ENCODE measurements at regions not wholly inside any gene's neighbourhood (a gene's known extent, or its start where the extent isn't known, plus 50 kb on each side); places are given as distances from the start of the nearest gene placed in this dataset.
A peak's percentile ranks its signal among the peaks of the same experiment; 100 is the strongest.

DNA sequence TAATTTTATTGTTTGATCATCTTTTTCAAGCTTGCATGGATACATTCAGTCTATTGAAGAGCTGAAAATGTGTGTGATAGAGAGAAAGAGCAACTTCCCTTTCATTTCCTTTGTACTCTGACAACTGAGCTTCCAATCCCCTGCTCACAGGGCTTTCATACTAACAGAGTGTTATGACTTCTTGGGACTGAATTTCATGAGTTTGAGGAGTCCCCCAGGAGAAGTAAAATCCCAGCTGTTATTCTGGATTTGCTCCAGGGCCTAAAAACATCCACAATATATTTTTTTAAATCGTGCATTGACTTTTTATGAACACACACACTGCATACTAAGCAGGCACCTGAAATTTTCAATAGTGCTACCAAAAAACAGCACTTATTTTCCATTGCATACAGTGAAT is 195.8 kb upstream of the CAND1 start:
- no peak for TF ChIP-seq ZFX (IDR thresholded peaks at IDR 0.05)
- TF ChIP-seq, protein P1, sequence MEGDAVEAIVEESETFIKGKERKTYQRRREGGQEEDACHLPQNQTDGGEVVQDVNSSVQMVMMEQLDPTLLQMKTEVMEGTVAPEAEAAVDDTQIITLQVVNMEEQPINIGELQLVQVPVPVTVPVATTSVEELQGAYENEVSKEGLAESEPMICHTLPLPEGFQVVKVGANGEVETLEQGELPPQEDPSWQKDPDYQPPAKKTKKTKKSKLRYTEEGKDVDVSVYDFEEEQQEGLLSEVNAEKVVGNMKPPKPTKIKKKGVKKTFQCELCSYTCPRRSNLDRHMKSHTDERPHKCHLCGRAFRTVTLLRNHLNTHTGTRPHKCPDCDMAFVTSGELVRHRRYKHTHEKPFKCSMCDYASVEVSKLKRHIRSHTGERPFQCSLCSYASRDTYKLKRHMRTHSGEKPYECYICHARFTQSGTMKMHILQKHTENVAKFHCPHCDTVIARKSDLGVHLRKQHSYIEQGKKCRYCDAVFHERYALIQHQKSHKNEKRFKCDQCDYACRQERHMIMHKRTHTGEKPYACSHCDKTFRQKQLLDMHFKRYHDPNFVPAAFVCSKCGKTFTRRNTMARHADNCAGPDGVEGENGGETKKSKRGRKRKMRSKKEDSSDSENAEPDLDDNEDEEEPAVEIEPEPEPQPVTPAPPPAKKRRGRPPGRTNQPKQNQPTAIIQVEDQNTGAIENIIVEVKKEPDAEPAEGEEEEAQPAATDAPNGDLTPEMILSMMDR (conservative IDR thresholded peaks at IDR 0.05): no peak
- H3K27ac ChIP-seq: no peak overlapping the region

DNA sequence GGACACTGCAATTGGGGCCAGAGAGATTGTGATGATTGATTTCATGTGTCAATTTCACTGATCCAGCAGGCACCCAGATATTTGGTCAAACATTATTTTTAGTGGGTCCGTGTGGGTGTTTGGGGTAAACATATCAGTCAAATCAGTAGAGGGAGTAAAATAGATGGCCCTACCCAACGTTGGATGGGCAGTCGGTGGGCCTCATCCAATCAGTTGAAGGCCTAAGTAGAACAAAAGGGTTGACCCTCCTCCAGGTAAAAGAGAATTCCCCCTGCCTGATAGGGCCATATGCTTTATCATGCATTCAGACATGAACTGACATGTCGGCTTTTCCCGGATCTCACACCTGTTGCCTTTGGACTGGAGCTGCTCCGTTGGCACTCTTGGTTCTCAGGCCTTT is 195.1 kb upstream of the CAND1 start:
- TF ChIP-seq, protein P1 (conservative IDR thresholded peaks at IDR 0.05): no peak
- TF ChIP-seq ZFX (IDR thresholded peaks at IDR 0.05): 0 out of 2 replicates have a peak, but pooled peaks have one; percentile 13

DNA sequence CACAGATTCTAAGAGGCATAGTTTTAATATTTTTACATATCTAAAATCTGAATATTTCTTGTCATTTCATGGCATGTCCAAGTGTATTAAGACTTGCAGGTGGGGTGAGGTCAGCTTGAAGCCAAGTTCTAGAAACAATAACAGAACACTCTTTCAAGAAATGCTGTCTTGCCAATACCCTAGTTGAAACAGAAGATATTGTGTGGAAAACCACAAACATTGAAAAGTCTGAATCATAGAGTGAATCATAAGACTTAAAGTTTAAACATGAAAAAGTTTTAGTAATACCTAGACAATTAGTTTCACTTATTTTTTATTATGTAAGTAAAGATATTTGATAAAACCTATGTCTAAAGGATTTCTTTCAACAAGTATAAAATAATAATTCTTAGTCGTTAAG is 191.5 kb upstream of the CAND1 start:
- TF ChIP-seq, protein P1 (conservative IDR thresholded peaks at IDR 0.05): no peak
- no peak for TF ChIP-seq ZFX (IDR thresholded peaks at IDR 0.05)
- no peak overlapping the region for H3K27ac ChIP-seq

More for the DNA sequence above, 195.1 kb upstream of the CAND1 start:
- H3K27ac ChIP-seq: no peak overlapping the region

DNA sequence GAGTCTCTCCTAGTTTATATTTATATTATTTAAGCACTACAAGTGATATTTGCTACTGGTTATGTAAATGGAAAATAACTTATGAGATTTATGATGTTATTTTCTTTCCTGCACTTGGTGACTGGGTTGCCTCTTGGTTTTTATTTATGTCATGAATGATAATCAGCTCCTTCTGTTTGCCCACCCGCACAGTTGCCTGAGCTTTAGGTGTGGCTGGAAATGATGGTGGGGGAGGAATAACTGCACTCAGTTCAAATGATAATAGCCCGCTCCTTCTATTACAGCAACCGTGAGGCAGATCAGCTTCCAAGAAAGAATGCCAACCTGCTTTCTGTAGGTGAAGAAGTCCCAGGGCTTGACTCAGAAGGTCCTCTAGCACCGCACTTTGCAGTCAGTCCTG is 190.2 kb upstream of the CAND1 start:
- no peak overlapping the region for H3K27ac ChIP-seq
- TF ChIP-seq ZFX (IDR thresholded peaks at IDR 0.05): no peak
- TF ChIP-seq, protein P1 (conservative IDR thresholded peaks at IDR 0.05): no peak

DNA sequence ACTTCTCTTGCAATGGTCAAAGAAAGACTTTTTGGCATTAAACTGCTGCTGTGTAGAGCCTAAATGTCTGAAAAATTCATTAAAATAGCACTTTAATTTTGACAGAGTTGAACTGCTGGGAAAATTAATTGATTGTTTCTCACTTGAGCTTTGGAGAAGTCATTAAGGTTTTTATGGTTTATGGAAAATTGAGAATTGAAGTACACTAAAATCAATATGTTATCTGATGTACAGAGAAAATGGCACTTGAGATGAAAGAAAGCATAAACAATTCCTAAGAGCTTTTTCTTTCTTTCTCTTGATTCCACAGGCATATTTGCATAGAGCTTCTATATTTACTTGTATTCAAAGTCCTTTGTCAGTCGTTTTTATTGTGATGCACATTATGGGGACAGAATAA is 188.5 kb upstream of the CAND1 start:
- no peak overlapping the region for H3K27ac ChIP-seq
- TF ChIP-seq, protein P1 (conservative IDR thresholded peaks at IDR 0.05): no peak
- TF ChIP-seq ZFX (IDR thresholded peaks at IDR 0.05): no peak

DNA sequence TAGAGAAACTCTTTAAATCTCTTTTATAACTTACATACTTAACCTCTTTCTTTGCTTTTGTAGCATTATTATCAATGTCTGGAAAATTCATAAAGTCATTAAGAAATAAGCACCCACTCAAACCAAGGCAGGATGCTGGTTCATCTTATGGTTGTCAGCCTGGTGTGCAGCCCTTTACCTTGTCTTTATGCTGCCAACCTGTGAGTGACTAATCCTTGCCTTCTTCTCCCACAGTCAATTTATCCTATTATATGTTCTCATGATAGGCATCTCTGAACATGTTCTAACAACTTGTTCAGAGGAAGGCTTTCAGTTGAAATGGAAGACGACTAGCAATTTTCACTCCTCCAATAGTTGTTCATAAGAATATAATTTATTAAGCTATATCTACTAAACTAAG is 186.9 kb upstream of the CAND1 start:
- no peak overlapping the region for H3K27ac ChIP-seq
- TF ChIP-seq ZFX (IDR thresholded peaks at IDR 0.05): no peak
- TF ChIP-seq, protein P1 (conservative IDR thresholded peaks at IDR 0.05): no peak

DNA sequence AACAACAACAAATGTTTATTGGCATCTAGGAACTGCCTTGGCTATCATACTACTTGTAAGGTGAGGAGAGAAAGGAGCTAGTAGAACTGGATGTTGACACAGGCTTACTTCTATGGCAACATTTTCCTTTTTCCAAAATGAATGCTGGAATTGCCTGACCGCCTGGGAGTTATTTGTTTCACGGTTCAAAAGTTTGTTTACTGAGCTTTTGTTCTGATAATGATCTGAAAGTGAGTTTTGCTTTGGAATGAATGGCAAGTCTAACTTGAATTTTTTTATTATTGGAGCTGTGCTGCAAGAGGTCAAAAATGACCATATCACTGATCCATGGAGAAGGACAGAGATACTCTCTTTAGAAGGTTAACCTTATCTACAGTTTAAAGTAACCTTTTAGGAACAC is 183.5 kb upstream of the CAND1 start:
- TF ChIP-seq, protein P1 (conservative IDR thresholded peaks at IDR 0.05): no peak
- no peak for TF ChIP-seq ZFX (IDR thresholded peaks at IDR 0.05)
- H3K27ac ChIP-seq: no peak overlapping the region
